A673 (cell line): ENCODE measurements at regions not wholly inside any gene's neighbourhood (a gene's known extent, or its start where the extent isn't known, plus 50 kb on each side); places are given as distances from the start of the nearest gene placed in this dataset.

Source experiments
- BruUV-seq: library from RNA; stranded (reverse); fragments of 400-500 nt; replicated peaks from 2 replicates; lab custom pipeline; 2021; lab: Mats Ljungman, UMichigan
- CTCF ChIA-PET: fragments of 300-600 bp; sonication (Branson Sonifier 250); formaldehyde crosslinking; loops from one replicate; lab custom pipeline; 2022; ENCODE audit warnings: antibody characterized with exemption; lab: Charles Lee
- POLR2A ChIA-PET: fragments of 300-600 bp; sonication (Branson Sonifier 250); formaldehyde crosslinking; loops from one replicate; lab custom pipeline; 2022; ENCODE audit warnings: antibody characterized with exemption; ENCODE audit not compliant: low non-redundant PET; lab: Charles Lee
- DNase-seq: peaks from one replicate; pipeline ENCODE4 v3.0.0-alpha.2; 2015; ENCODE audit warnings: low spot score
- H3K27ac ChIP-seq: fragments of 200-600 bp; sonication (generic); 2 replicates; pipeline ENCODE4 v1.5.1; 2016; ENCODE audit warnings: mixed run types, low read depth, mild to moderate bottlenecking, mixed read lengths, antibody characterized with exemption, low read length; ENCODE audit not compliant: poor library complexity, severe bottlenecking
- H3K27me3 ChIP-seq: fragments of 200-600 bp; sonication (generic); replicated peaks from 2 replicates; pipeline ENCODE4 v1.6.1; 2017; ENCODE audit warnings: mixed run types, low read depth, mild to moderate bottlenecking, mixed read lengths, antibody characterized with exemption, low read length; ENCODE audit not compliant: insufficient read depth, poor library complexity
- H3K36me3 ChIP-seq: fragments of 200-600 bp; sonication (generic); 2 replicates; pipeline ENCODE4 v1.6.1; 2016; ENCODE audit warnings: mixed run types, mild to moderate bottlenecking, mixed read lengths, antibody characterized with exemption, low read length; ENCODE audit not compliant: insufficient read depth, poor library complexity, severe bottlenecking
- H3K4me1 ChIP-seq: fragments of 200-600 bp; sonication (generic); 2 replicates; pipeline ENCODE4 v1.6.1; 2017; ENCODE audit warnings: mixed run types, mild to moderate bottlenecking, mixed read lengths, antibody characterized with exemption, low read length; ENCODE audit not compliant: insufficient read depth, poor library complexity, severe bottlenecking
- H3K4me3 ChIP-seq: fragments of 200-600 bp; sonication (generic); 2 replicates; pipeline ENCODE4 v1.5.1; 2016; ENCODE audit warnings: low read depth, mixed run types, mild to moderate bottlenecking, mixed read lengths, low read length; ENCODE audit not compliant: poor library complexity, severe bottlenecking
- H3K9me3 ChIP-seq: fragments of 200-600 bp; sonication (generic); 2 replicates; pipeline ENCODE4 v1.6.1; 2016; ENCODE audit warnings: mixed run types, low read depth, mild to moderate bottlenecking, mixed read lengths, antibody characterized with exemption, low read length; ENCODE audit not compliant: poor library complexity, severe bottlenecking
- EZH2 ChIP-seq: fragments of 200-600 bp; sonication (generic); IDR thresholded peaks from 2 replicates; pipeline ENCODE4 v1.6.1; 2017; ENCODE audit warnings: borderline replicate concordance, low read depth, mild to moderate bottlenecking, mixed read lengths, antibody characterized with exemption, low read length; ENCODE audit not compliant: poor library complexity, severe bottlenecking
- intact Hi-C: fragments of 100-400 bp; cut with micrococcal nuclease; formaldehyde crosslinking; loops from one replicate; pipeline ENCODE4 v1.10.0; 2022; ENCODE audit not compliant: unreplicated experiment
- TF ChIP-seq, protein P1 (sequence below): fragments of 300-800, 200-600 bp; sonication (generic); conservative IDR thresholded peaks from 2 replicates; pipeline ENCODE4 v1.5.1; 2017; ENCODE audit warnings: low read depth, mild to moderate bottlenecking, antibody characterized with exemption, low read length, moderate library complexity, mixed read lengths

DNA sequence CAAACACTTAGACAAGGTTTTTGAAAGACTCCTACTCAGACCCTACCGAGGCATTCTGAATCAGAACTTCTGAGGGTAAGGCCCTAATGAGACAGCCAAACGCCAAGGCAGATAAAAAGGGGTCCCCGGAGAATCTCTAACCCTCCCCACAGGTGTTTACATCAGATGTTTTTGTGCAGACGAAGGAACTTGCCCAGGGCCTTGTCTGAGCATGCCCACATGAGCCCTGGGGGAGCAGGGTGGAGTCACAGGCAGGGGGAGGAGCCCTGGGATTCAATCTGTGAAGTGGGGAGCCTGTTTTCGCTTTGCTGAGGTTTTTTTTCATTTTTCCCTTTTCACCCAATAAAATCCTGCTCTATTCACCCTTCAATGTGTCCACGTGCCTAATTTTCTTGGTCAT is 61.6 kb upstream of the MED4 start:
- H3K27me3 ChIP-seq, result no peaks in the 10 kb centered on the region
- intact Hi-C loops, result loop anchor here (10.0 kb wide), 1 partner anchor 148 kb away; the partner anchor contains the start of gene RB1
- no peak overlapping the region for H3K4me3 ChIP-seq
- no peaks in the 10 kb centered on the region for H3K36me3 ChIP-seq
- no peak for TF ChIP-seq EZH2
- TF ChIP-seq, protein P1, sequence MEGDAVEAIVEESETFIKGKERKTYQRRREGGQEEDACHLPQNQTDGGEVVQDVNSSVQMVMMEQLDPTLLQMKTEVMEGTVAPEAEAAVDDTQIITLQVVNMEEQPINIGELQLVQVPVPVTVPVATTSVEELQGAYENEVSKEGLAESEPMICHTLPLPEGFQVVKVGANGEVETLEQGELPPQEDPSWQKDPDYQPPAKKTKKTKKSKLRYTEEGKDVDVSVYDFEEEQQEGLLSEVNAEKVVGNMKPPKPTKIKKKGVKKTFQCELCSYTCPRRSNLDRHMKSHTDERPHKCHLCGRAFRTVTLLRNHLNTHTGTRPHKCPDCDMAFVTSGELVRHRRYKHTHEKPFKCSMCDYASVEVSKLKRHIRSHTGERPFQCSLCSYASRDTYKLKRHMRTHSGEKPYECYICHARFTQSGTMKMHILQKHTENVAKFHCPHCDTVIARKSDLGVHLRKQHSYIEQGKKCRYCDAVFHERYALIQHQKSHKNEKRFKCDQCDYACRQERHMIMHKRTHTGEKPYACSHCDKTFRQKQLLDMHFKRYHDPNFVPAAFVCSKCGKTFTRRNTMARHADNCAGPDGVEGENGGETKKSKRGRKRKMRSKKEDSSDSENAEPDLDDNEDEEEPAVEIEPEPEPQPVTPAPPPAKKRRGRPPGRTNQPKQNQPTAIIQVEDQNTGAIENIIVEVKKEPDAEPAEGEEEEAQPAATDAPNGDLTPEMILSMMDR, result no peak
- BruUV-seq, result no TSS peak
- H3K9me3 ChIP-seq, result no peaks in the 10 kb centered on the region
- DNase-seq, result peak; percentile 57
- CTCF ChIA-PET, result no interaction called here
- H3K4me1 ChIP-seq, result peaks cover 43% of the 10 kb centered on the region
- peak overlapping the region; percentile 6 for H3K27ac ChIP-seq
- POLR2A ChIA-PET, result no interaction called here

- POLR2A ChIA-PET, result no interaction called here
- H3K4me1 ChIP-seq, result peaks cover 39% of the 10 kb centered on the region
- no peak for TF ChIP-seq EZH2
- TF ChIP-seq, protein P1, result no peak
- no TSS peak for BruUV-seq
- peak; percentile 72 for DNase-seq
- peak overlapping the region; percentile 6 for H3K27ac ChIP-seq
- intact Hi-C loops, result loop anchor here (10.0 kb wide), 1 partner anchor 149 kb away; the partner anchor contains the start of gene RB1
- H3K4me3 ChIP-seq, result no peak overlapping the region
- H3K27me3 ChIP-seq, result no peaks in the 10 kb centered on the region
- CTCF ChIA-PET, result interaction anchor here (0.7 kb wide), 1 partner anchor 11 kb away, joined by 6 read pairs; no protein-coding TSS in a partner anchor
- no peaks in the 10 kb centered on the region for H3K36me3 ChIP-seq
- no peaks in the 10 kb centered on the region for H3K9me3 ChIP-seq
Observed at GRCh38 chr13:48155848-48156247, 60.9 kb upstream of the MED4 start.

DNA sequence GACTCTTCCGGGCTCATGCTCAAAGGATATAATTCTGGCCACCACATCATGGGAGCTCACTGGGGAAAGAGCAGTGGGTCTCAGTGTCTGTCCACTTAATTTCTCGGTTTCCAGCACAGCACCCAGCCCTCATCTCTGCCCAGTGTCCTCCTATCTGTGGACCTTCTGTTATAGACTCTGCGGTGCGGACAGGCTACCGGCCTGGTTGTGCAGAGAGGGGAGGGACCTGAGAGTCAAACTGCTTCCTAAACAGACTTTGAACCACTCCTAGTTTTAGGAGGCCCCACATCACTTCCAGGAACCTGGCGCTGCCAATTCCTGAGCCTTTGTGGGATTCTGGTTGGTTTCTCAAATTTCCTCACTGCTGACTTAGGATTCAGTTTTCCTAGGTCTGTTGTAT is 59.8 kb upstream of the MED4 start:
- TF ChIP-seq, protein P1, result no peak
- no peak for TF ChIP-seq EZH2
- Histone ChIP-seq H3K4me3 (no peak overlapping the region), H3K36me3 (no peaks in the 10 kb centered on the region), H3K27ac (no peak overlapping the region), H3K27me3 (no peaks in the 10 kb centered on the region), H3K4me1 (peaks cover 27% of the 10 kb centered on the region), H3K9me3 (no peaks in the 10 kb centered on the region)
- intact Hi-C loops, result loop anchor here (10.0 kb wide), 1 partner anchor 150 kb away; the partner anchor contains the start of gene RB1
- ChIA-PET CTCF (interaction anchor here (0.6 kb wide), 1 partner anchor 488 kb away, joined by 5 read pairs; no protein-coding TSS in a partner anchor), POLR2A (no interaction called here)
- no TSS peak for BruUV-seq
- no peak for DNase-seq
